Right lobe of liver (tissue), 6 donors: ENCODE measurements at regions not wholly inside any gene's neighbourhood (a gene's known extent, or its start where the extent isn't known, plus 50 kb on each side); places are given as distances from the start of the nearest gene placed in this dataset.

ENCODE experiments used
- ATAC-seq, 4 donors: fragments of 200-7000 bp; cut with Tn5 transposase; one replicate each; pipeline ENCODE4 v1.9.1; 2020; ENCODE audit warnings: mild to moderate bottlenecking in 4 of 4, moderate library complexity in 4 of 4
- DNase-seq, 3 donors: peaks; one replicate each; pipeline ENCODE4 v3.0.0-alpha.2; 2020
- H3K27ac ChIP-seq, 3 donors: fragments of 200-600 bp; one replicate each; pipeline ENCODE4 v1.8.0; 2022
- H3K27me3 ChIP-seq, 2 donors: fragments of 200-600 bp; one replicate each; pipeline ENCODE4 v1.8.0; 2022
- H3K36me3 ChIP-seq, 4 donors: fragments of 200-600 bp; sonication (generic) in 1 of 4; one replicate each; pipeline versions ENCODE4 v1.5.1 to v1.8.0; 2017 to 2022; ENCODE audit warnings: control low read depth in 1 of 4
- H3K4me1 ChIP-seq, 4 donors: fragments of 200-600 bp; sonication (generic) in 1 of 4; one replicate each; pipeline versions ENCODE4 v1.5.1 to v1.8.0; 2017 to 2022; ENCODE audit warnings: control low read depth in 1 of 4
- H3K4me3 ChIP-seq, 3 donors: fragments of 200-600 bp; one replicate each; pipeline ENCODE4 v1.8.0; 2022
- H3K9me3 ChIP-seq, 4 donors: fragments of 200-600 bp; sonication (generic) in 1 of 4; one replicate each; pipeline versions ENCODE4 v1.5.1 to v1.8.0; 2017 to 2022; ENCODE audit warnings: control low read depth in 1 of 4
- CTCF ChIP-seq, 4 donors: fragments of 200-600 bp in 3 of 4; fragments of 450-650 bp in 1 of 4; IDR thresholded peaks; one replicate each; pipeline versions ENCODE4 v1.5.1 to v1.8.0; 2016 to 2022; ENCODE audit warnings: antibody characterized with exemption in 4 of 4, mild to moderate bottlenecking in 2 of 4
- POLR2A ChIP-seq: fragments of 450-650 bp; IDR thresholded peaks from one replicate; pipeline ENCODE4 v1.6.1; 2017; ENCODE audit warnings: antibody characterized with exemption, mild to moderate bottlenecking
- WGBS: methylation state at CpG from one replicate; pipeline ENCODE4 v1.1.6; 2018; ENCODE audit warnings: low coverage, low lambda C conversion rate; ENCODE audit not compliant: insufficient coverage; ENCODE audit errors: missing lambda C conversion rate; 5-methylcytosine and 5-hydroxymethylcytosine counted together
- intact Hi-C, 2 donors: fragments of 100-400 bp; cut with DNase I; formaldehyde crosslinking; loops; one replicate each; pipeline versions ENCODE4 v1.11.2 to v1.14.1; 2022
- donor health status: DM: no; HTN: yes; CAD: no.
- donor health status: DM: no; HTN: no; CAD: no.
- donor health status: DM: no; HTN: no; CAD: no.
- donor health status: DM: no; HTN: yes; CAD: no.
- donor health status: DM: no; HTN: yes; CAD: no.

- Histone ChIP-seq H3K4me1 (no peaks in the 10 kb centered on the region), H3K9me3 (no peaks in the 10 kb centered on the region), H3K4me3 (no peak overlapping the region), H3K27me3 (no peaks in the 10 kb centered on the region), H3K27ac (no peak overlapping the region), H3K36me3 (no peaks in the 10 kb centered on the region)
- DNase-seq (no peak), ATAC-seq (no peak)
- no peak for TF ChIP-seq CTCF (IDR thresholded peaks at IDR 0.05)
- no peak for TF ChIP-seq POLR2A
- 20% methylated on average over 6 of the region's 6 CpGs for WGBS
- intact Hi-C loops: no loop called here
Observed at GRCh38 chr16:5505091-5505887, 407.7 kb upstream of the EEF2KMT start.

- no peaks in the 10 kb centered on the region for H3K27me3 ChIP-seq
- no peak for TF ChIP-seq CTCF (IDR thresholded peaks at IDR 0.05)
- TF ChIP-seq POLR2A: no peak
- 88% methylated on average over 1 of the region's 13 CpGs for WGBS
- H3K4me3 ChIP-seq: no peak overlapping the region
- H3K36me3 ChIP-seq: no peaks in the 10 kb centered on the region
- H3K4me1 ChIP-seq: no peaks in the 10 kb centered on the region
- H3K9me3 ChIP-seq: no peaks in the 10 kb centered on the region
- ATAC-seq (no peak), DNase-seq (no peak)
- intact Hi-C loops: no loop called here
- H3K27ac ChIP-seq: no peak overlapping the region
Observed at GRCh38 chr16:5504064-5504781, 406.6 kb upstream of the EEF2KMT start.

GRCh38 chr16:5502944-5503343, 405.3 kb upstream of the EEF2KMT start:
- Histone ChIP-seq H3K27me3 (no peaks in the 10 kb centered on the region), H3K27ac (no peak overlapping the region), H3K4me3 (no peak overlapping the region), H3K36me3 (no peaks in the 10 kb centered on the region), H3K9me3 (no peaks in the 10 kb centered on the region), H3K4me1 (no peaks in the 10 kb centered on the region)
- DNase-seq (no peak), ATAC-seq (no peak)
- no peak for TF ChIP-seq POLR2A
- no peak for TF ChIP-seq CTCF (IDR thresholded peaks at IDR 0.05)
- intact Hi-C loops: no loop called here
- 37% methylated on average over 5 of the region's 6 CpGs for WGBS

- DNase-seq (no peak), ATAC-seq (no peak)
- 24% methylated on average over 6 of the region's 7 CpGs for WGBS
- no peak for TF ChIP-seq POLR2A
- peak in 3 of 4 donors; percentile 18 to 31 (median 18) for TF ChIP-seq CTCF (IDR thresholded peaks at IDR 0.05)
- Histone ChIP-seq H3K27ac (no peak overlapping the region), H3K27me3 (no peaks in the 10 kb centered on the region), H3K9me3 (no peaks in the 10 kb centered on the region), H3K4me3 (no peak overlapping the region), H3K36me3 (no peaks in the 10 kb centered on the region), H3K4me1 (no peaks in the 10 kb centered on the region)
- intact Hi-C loops: no loop called here
Observed at GRCh38 chr16:5502467-5502869, 404.9 kb upstream of the EEF2KMT start.
